GM12872 (cell line): ENCODE measurements at regions not wholly inside any gene's neighbourhood (a gene's known extent, or its start where the extent isn't known, plus 50 kb on each side); places are given as distances from the start of the nearest gene placed in this dataset.

Source experiments
- TF ChIP-seq, protein P1 (sequence below): IDR thresholded peaks from 3 replicates; pipeline ENCODE4 v1.5.1; 2011; ENCODE audit warnings: low read depth, mild to moderate bottlenecking, low read length, moderate library complexity; ENCODE audit not compliant: insufficient read depth

DNA sequence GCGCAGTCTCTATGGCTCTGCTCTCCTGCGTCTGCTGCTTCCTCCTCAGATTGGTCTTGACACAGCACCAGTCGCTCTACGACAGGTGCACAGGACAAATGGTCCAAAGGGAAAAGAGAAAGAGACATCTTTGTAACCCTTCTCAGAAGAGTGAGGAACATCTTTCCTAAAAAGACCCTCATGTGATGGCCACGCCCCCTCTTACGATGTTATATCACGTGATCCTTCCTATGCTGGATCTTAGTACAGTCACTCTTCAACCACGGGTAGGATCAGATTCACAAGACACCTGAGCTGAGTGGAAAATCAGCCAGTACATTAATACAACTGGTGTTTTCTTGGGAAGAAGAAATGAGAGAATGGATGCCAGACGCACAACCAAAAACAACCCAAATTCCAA is 262.2 kb upstream of the CELF2 start:
- TF ChIP-seq, protein P1, sequence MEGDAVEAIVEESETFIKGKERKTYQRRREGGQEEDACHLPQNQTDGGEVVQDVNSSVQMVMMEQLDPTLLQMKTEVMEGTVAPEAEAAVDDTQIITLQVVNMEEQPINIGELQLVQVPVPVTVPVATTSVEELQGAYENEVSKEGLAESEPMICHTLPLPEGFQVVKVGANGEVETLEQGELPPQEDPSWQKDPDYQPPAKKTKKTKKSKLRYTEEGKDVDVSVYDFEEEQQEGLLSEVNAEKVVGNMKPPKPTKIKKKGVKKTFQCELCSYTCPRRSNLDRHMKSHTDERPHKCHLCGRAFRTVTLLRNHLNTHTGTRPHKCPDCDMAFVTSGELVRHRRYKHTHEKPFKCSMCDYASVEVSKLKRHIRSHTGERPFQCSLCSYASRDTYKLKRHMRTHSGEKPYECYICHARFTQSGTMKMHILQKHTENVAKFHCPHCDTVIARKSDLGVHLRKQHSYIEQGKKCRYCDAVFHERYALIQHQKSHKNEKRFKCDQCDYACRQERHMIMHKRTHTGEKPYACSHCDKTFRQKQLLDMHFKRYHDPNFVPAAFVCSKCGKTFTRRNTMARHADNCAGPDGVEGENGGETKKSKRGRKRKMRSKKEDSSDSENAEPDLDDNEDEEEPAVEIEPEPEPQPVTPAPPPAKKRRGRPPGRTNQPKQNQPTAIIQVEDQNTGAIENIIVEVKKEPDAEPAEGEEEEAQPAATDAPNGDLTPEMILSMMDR: no peak

- TF ChIP-seq, protein P1: no peak
These were observed 259.4 kb upstream of the CELF2 start for GRCh38 chr10:10758306-10758705.

- TF ChIP-seq, protein P1: no peak
These were observed 252.7 kb upstream of the CELF2 start for GRCh38 chr10:10765017-10765416.

DNA sequence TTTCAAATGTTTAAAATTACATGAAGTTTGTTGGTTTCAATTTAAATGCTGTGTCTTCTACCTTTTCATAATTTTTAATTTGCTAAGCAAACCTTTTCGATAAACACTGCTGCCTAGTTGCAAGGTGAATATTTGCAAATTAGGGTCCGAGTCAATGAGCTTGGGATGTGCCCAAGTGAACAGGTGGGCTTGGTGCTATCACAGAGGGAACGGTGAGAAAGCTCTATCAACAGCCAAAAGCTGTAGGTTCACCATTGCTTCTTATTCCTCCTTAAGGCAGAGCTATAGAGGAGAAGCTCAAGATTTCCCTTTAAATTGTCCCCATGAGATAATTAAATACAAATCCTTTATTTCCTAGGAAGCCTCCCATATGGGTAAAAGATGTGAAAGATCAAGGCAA is 245.3 kb upstream of the CELF2 start:
- TF ChIP-seq, protein P1: no peak

DNA sequence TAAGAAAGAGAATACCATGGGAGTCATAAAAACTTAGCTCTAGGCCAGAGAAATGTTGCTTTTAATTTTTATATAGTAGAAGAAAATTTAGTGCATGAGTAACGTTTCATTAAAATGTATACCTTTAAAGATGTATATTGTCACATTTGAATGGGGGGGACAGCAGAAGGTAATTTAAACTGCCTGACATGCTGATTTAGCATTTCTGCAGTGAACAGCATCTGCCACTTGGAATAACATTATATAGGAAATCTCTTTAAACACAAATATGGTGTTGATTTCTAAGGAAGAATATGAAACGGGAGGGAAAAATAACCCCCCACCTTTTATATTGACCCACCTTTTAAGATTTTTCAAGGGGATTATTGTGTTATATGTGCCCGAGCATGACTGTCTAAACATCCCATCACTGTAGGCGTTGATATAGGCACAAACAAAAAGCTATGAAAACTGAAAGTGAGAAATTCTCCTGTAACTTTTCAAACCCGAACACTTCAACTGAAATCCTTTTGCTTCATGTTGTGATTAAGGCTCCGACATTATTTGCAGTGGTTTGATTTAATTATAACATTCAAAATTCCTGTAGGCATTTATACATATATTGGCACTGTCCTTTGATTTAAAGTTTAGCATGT is 244.7 kb upstream of the CELF2 start:
- TF ChIP-seq, protein P1: no peak

GRCh38 chr10:10774416-10774815 is 243.3 kb upstream of the CELF2 start:
- TF ChIP-seq, protein P1: no peak

DNA sequence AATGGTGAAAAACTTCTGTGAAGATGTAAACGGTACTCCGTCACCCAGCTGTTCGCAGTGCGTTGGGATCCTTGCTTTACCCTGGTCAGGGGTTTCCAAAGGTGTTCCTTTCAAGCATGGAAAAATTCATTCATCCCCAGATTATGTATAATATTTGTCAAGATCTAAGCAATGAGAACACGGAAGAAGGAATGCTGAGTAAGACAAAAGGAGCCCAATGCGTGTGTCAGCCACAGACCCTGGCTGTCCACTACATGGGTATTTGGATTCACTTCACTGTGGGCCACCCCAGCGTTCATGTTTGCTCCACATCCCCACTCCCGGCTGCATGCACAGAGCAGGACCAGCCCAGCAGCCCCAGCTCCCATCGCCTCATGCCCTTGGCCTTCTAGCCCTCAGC is 241.3 kb upstream of the CELF2 start:
- TF ChIP-seq, protein P1: no peak
